ENCODE measurements at regions not wholly inside any gene's neighbourhood (a gene's known extent, or its start where the extent isn't known, plus 50 kb on each side); places are given as distances from the start of the nearest gene placed in this dataset.

DNA sequence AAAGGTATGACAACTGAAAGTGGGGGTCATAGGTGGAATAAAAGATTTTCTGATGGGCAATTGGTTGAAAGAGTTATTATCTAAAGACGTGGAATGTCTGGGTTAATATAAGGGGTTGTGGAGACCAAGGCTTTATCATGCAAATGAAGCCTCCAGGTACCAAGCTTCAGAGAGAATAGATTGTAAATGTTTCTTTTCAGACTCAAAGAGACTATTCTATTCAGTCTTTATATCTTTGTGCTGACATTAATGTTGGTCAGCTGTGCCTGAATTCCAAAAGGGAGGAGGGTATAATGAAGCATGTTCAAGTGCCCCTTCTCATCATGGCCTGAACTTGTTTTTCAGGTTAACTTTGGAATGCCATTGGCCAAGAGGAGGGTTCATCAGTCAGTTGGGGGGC is 145.3 kb downstream of the SETD4 start:
- Histone ChIP-seq H3K4me3 (ENCODE audit: low read depth, low read length) (no peak overlapping the region), H3K27ac (ENCODE audit: extremely low read depth, low read depth, low read length) (no peak overlapping the region), H3K9me3 (ENCODE audit: control insufficient read depth, insufficient read depth, low read depth, low read length) (no peaks in the 10 kb centered on the region), H3K4me1 (ENCODE audit: control insufficient read depth, insufficient read depth, low read length) (no peaks in the 10 kb centered on the region), H3K36me3 (ENCODE audit: control insufficient read depth in 2 of 2, insufficient read depth in 1 of 2, low read length in 2 of 2) (no peaks in the 10 kb centered on the region)
- ChIA-PET POLR2A (no interaction called here), CTCF (no interaction called here)
- no peak for TF ChIP-seq ZNF791 (tag by site-specific recombination; IDR thresholded peaks at IDR 0.05)
- TF ChIP-seq, protein P1, sequence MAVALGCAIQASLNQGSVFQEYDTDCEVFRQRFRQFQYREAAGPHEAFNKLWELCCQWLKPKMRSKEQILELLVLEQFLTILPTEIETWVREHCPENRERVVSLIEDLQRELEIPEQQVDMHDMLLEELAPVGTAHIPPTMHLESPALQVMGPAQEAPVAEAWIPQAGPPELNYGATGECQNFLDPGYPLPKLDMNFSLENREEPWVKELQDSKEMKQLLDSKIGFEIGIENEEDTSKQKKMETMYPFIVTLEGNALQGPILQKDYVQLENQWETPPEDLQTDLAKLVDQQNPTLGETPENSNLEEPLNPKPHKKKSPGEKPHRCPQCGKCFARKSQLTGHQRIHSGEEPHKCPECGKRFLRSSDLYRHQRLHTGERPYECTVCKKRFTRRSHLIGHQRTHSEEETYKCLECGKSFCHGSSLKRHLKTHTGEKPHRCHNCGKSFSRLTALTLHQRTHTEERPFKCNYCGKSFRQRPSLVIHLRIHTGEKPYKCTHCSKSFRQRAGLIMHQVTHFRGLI (tag by site-specific recombination; IDR thresholded peaks at IDR 0.05), result no peak
- TF ChIP-seq OVOL3 (tag by site-specific recombination; IDR thresholded peaks at IDR 0.05), result no peak
- no peak for TF ChIP-seq WT1 (tag by site-specific recombination; IDR thresholded peaks at IDR 0.05)
- TF ChIP-seq ZNF394 (tag by site-specific recombination; IDR thresholded peaks at IDR 0.05; ENCODE audit: borderline replicate concordance), result no peak
- TF ChIP-seq ZNF76 (tag by site-specific recombination; IDR thresholded peaks at IDR 0.05; ENCODE audit: borderline replicate concordance, low read depth), result no peak
- no peak for TF ChIP-seq PRDM1 (tag by site-specific recombination; IDR thresholded peaks at IDR 0.05)
- TF ChIP-seq ZBTB48 (tag by site-specific recombination; IDR thresholded peaks at IDR 0.05), result no peak
- TF ChIP-seq, protein P2, sequence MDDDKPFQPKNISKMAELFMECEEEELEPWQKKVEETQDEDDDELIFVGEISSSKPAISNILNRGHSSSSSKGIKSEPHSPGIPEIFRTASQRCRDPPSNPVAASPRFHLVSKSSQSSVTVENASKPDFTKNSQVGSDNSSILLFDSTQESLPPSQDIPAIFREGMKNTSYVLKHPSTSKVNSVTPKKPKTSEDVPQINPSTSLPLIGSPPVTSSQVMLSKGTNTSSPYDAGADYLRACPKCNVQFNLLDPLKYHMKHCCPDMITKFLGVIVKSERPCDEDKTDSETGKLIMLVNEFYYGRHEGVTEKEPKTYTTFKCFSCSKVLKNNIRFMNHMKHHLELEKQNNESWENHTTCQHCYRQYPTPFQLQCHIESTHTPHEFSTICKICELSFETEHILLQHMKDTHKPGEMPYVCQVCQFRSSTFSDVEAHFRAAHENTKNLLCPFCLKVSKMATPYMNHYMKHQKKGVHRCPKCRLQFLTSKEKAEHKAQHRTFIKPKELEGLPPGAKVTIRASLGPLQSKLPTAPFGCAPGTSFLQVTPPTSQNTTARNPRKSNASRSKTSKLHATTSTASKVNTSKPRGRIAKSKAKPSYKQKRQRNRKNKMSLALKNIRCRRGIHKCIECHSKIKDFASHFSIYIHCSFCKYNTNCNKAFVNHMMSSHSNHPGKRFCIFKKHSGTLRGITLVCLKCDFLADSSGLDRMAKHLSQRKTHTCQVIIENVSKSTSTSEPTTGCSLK (tag by site-specific recombination; IDR thresholded peaks at IDR 0.05), result no peak
- TF ChIP-seq ZNF214 (tag by site-specific recombination; IDR thresholded peaks at IDR 0.05; ENCODE audit: borderline replicate concordance), result no peak
- TF ChIP-seq ZNF239 (tag by site-specific recombination; IDR thresholded peaks at IDR 0.05), result no peak
- no peak for TF ChIP-seq ZNF585B (tag by site-specific recombination; IDR thresholded peaks at IDR 0.05)
- TF ChIP-seq ZNF266 (tag by site-specific recombination; IDR thresholded peaks at IDR 0.05; ENCODE audit: low read depth), result no peak
- no peak for TF ChIP-seq ZNF560 (tag by site-specific recombination; IDR thresholded peaks at IDR 0.05; ENCODE audit: borderline replicate concordance)
- no peak for TF ChIP-seq MYNN (tag by site-specific recombination; IDR thresholded peaks at IDR 0.05; ENCODE audit: borderline replicate concordance)
- TF ChIP-seq ZNF707 (tag by site-specific recombination; IDR thresholded peaks at IDR 0.05), result no peak
- no peak for TF ChIP-seq ZEB2 (tag by site-specific recombination; IDR thresholded peaks at IDR 0.05)
- no peak for TF ChIP-seq ZNF138 (tag by site-specific recombination; IDR thresholded peaks at IDR 0.05; ENCODE audit: borderline replicate concordance)

DNA sequence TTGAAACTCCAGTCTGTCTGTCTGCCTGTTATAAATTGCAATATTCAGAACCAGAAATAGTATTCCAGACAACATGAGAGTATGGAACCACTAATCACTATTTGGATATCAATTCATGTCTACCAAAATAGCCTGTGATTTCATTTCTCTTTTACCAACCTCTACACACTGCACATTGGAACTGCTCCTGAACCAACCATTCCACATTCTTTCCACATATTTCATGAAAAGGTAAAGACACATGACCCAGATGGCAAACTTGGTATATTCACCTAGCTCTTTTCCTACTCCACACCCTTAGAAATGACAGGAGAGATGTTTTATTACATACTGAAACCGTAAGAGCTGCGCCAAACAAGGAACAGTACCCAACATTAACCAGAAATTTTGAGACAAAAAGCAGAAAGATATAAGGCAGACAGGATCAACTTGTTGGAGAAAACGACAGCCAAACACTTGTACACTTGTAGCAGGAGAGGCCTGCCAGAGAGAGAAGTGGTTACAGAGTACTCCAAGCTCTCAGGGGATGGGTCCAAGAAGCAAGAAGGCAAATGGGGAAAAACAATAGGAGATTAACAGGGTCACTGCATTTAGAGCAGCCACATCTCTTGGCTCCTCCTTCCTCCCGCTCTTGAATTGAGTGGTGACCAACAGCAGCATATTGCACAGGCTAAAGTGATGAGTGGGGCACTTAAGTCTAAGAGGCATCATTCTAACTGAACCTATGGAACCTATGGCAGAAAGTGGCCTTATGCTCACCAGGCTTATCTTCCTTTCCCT is 148.7 kb downstream of the SETD4 start:
- CTCF ChIA-PET, result interaction anchor here (1.3 kb wide), 1 partner anchor 28 kb away, joined by 3 read pairs; no protein-coding TSS in a partner anchor
- Histone ChIP-seq H3K9me3 (ENCODE audit: control insufficient read depth, insufficient read depth, low read depth, low read length) (no peaks in the 10 kb centered on the region), H3K27ac (ENCODE audit: extremely low read depth, low read depth, low read length) (no peak overlapping the region), H3K4me3 (ENCODE audit: low read depth, low read length) (no peak overlapping the region), H3K36me3 (ENCODE audit: control insufficient read depth in 2 of 2, insufficient read depth in 1 of 2, low read length in 2 of 2) (no peaks in the 10 kb centered on the region), H3K4me1 (ENCODE audit: control insufficient read depth, insufficient read depth, low read length) (no peaks in the 10 kb centered on the region)
- POLR2A ChIA-PET, result no interaction called here
- TF ChIP-seq ZNF513 (tag by site-specific recombination; IDR thresholded peaks at IDR 0.05) (no peak), ZNF777 (tag by site-specific recombination; IDR thresholded peaks at IDR 0.05; ENCODE audit: borderline replicate concordance) (no peak), FEZF1 (tag by site-specific recombination; IDR thresholded peaks at IDR 0.05) (no peak), ZNF48 (tag by site-specific recombination; IDR thresholded peaks at IDR 0.05) (no peak), ZNF148 (tag by site-specific recombination; IDR thresholded peaks at IDR 0.05; ENCODE audit: borderline replicate concordance) (no peak), ZNF664 (tag by site-specific recombination; IDR thresholded peaks at IDR 0.05) (no peak), ZNF623 (tag by site-specific recombination; IDR thresholded peaks at IDR 0.05) (no peak), ZBTB20 (tag by site-specific recombination; IDR thresholded peaks at IDR 0.05) (no peak)
- TF ChIP-seq, protein P3, sequence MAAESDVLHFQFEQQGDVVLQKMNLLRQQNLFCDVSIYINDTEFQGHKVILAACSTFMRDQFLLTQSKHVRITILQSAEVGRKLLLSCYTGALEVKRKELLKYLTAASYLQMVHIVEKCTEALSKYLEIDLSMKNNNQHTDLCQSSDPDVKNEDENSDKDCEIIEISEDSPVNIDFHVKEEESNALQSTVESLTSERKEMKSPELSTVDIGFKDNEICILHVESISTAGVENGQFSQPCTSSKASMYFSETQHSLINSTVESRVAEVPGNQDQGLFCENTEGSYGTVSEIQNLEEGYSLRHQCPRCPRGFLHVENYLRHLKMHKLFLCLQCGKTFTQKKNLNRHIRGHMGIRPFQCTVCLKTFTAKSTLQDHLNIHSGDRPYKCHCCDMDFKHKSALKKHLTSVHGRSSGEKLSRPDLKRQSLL (tag by site-specific recombination; IDR thresholded peaks at IDR 0.05), result no peak

Data from HEK293 (cell line).